HepG2 (cell line): ENCODE measurements at regions not wholly inside any gene's neighbourhood (a gene's known extent, or its start where the extent isn't known, plus 50 kb on each side); places are given as distances from the start of the nearest gene placed in this dataset.

ENCODE experiments used
- ATF7-NPFF ChIP-seq: sonication (generic); formaldehyde crosslinking; IDR thresholded peaks from 2 replicates; pipeline ENCODE4 v1.8.1; 2023; ENCODE audit warnings: mild to moderate bottlenecking, low read depth, missing genetic modification reagents, moderate library complexity
- HOMEZ ChIP-seq: IDR thresholded peaks from 2 replicates; pipeline ENCODE4 v1.6.1; 2016; ENCODE audit warnings: low read depth
- NR2F2 ChIP-seq: IDR thresholded peaks from 2 replicates; pipeline ENCODE4 v1.6.1; 2012; ENCODE audit warnings: low read depth, inconsistent platforms, borderline replicate concordance
- PRDM15 ChIP-seq: sonication (generic); formaldehyde crosslinking; IDR thresholded peaks from 2 replicates; pipeline ENCODE4 v1.4.0; 2020; ENCODE audit warnings: missing genetic modification reagents
- ZBTB26 ChIP-seq: IDR thresholded peaks from 2 replicates; pipeline ENCODE4 v1.6.1; 2016; ENCODE audit warnings: missing compliant biosample characterization, missing genetic modification reagents, borderline replicate concordance
- ZNF513 ChIP-seq: sonication (generic); formaldehyde crosslinking; conservative IDR thresholded peaks from 2 replicates; pipeline ENCODE4 v1.5.0; 2020; ENCODE audit warnings: missing genetic modification reagents
- ZNF609 ChIP-seq: sonication (generic); formaldehyde crosslinking; IDR thresholded peaks from 2 replicates; pipeline ENCODE4 v1.4.0; 2020; ENCODE audit warnings: mild to moderate bottlenecking, missing genetic modification reagents, borderline replicate concordance
- ZNF687 ChIP-seq: sonication (generic); formaldehyde crosslinking; IDR thresholded peaks from 2 replicates; pipeline ENCODE4 v1.5.1; 2020; ENCODE audit warnings: mild to moderate bottlenecking, missing genetic modification reagents, moderate library complexity
- ZNF691 ChIP-seq: sonication (generic); formaldehyde crosslinking; IDR thresholded peaks from 2 replicates; pipeline ENCODE4 v1.4.0; 2020; ENCODE audit warnings: missing genetic modification reagents, low read depth, mild to moderate bottlenecking, borderline replicate concordance

- no peak for TF ChIP-seq PRDM15 (CRISPR knock-in tag)
- TF ChIP-seq ZNF687 (CRISPR knock-in tag): no peak
- TF ChIP-seq ZNF691 (CRISPR knock-in tag): no peak
- TF ChIP-seq HOMEZ (CRISPR knock-in tag): no peak
- no peak for TF ChIP-seq ZBTB26 (CRISPR knock-in tag)
- TF ChIP-seq ZNF609 (CRISPR knock-in tag): no peak
- TF ChIP-seq NR2F2: no peak
- TF ChIP-seq ZNF513 (CRISPR knock-in tag): no peak
- TF ChIP-seq ATF7-NPFF (CRISPR knock-in tag): no peak
These were observed 619.4 kb upstream of the ADAMTS5 start (continued) for GRCh38 chr21:27586326-27586725.
